ENCODE measurements at regions not wholly inside any gene's neighbourhood (a gene's known extent, or its start where the extent isn't known, plus 50 kb on each side); places are given as distances from the start of the nearest gene placed in this dataset.

GRCh38 chr12:60138526-60138925 lies 542.7 kb downstream of the SLC16A7 start:
- DNase-seq (ENCODE audit: low spot score): no peak

- DNase-seq (ENCODE audit: low spot score): no peak
Observed at GRCh38 chr12:60144395-60144794, 548.6 kb downstream of the SLC16A7 start.

GRCh38 chr12:60148109-60148508 lies 552.3 kb downstream of the SLC16A7 start:
- peak; percentile 39 for DNase-seq (ENCODE audit: low spot score)

- no peak for DNase-seq (ENCODE audit: low spot score)
Observed at GRCh38 chr12:60148831-60149230, 553.0 kb downstream of the SLC16A7 start.

GRCh38 chr12:60152756-60153155 lies 556.9 kb downstream of the SLC16A7 start:
- peak; percentile 30 for DNase-seq (ENCODE audit: low spot score)

GRCh38 chr12:60159761-60160160 lies 563.9 kb downstream of the SLC16A7 start:
- no peak for DNase-seq (ENCODE audit: low spot score)

- DNase-seq (ENCODE audit: low spot score): no peak
Observed at GRCh38 chr12:60162988-60163720, 567.3 kb downstream of the SLC16A7 start.

- no peak for DNase-seq (ENCODE audit: low spot score)
Observed at GRCh38 chr12:60165781-60166180, 570.0 kb downstream of the SLC16A7 start.

- no peak for DNase-seq (ENCODE audit: low spot score)
Observed at GRCh38 chr12:60168441-60168840, 572.6 kb downstream of the SLC16A7 start.

GRCh38 chr12:60169904-60170303 lies 574.1 kb downstream of the SLC16A7 start:
- DNase-seq (ENCODE audit: low spot score): no peak

GRCh38 chr12:60172266-60173211 lies 576.7 kb downstream of the SLC16A7 start:
- no peak for DNase-seq (ENCODE audit: low spot score)

- DNase-seq (ENCODE audit: low spot score): no peak
Observed at GRCh38 chr12:60173224-60174170, 577.7 kb downstream of the SLC16A7 start.

GRCh38 chr12:60174476-60174875 lies 578.6 kb downstream of the SLC16A7 start:
- DNase-seq (ENCODE audit: low spot score): no peak

GRCh38 chr12:60174941-60175340 lies 579.1 kb downstream of the SLC16A7 start:
- no peak for DNase-seq (ENCODE audit: low spot score)

GRCh38 chr12:60176891-60177290 lies 581.1 kb downstream of the SLC16A7 start:
- no peak for DNase-seq (ENCODE audit: low spot score)

GRCh38 chr12:60180298-60180697 lies 584.5 kb downstream of the SLC16A7 start:
- no peak for DNase-seq (ENCODE audit: low spot score)

GRCh38 chr12:60182354-60182753 lies 586.5 kb downstream of the SLC16A7 start:
- no peak for DNase-seq (ENCODE audit: low spot score)

- no peak for DNase-seq (ENCODE audit: low spot score)
Observed at GRCh38 chr12:60184096-60184495, 588.3 kb downstream of the SLC16A7 start.

- no peak for DNase-seq (ENCODE audit: low spot score)
Observed at GRCh38 chr12:60185060-60185459, 589.2 kb downstream of the SLC16A7 start.

- no peak for DNase-seq (ENCODE audit: low spot score)
Observed at GRCh38 chr12:60191271-60191670, 595.4 kb downstream of the SLC16A7 start.

GRCh38 chr12:60191676-60192359 lies 596.0 kb downstream of the SLC16A7 start:
- DNase-seq (ENCODE audit: low spot score): no peak
